ENCODE measurements at regions not wholly inside any gene's neighbourhood (a gene's known extent, or its start where the extent isn't known, plus 50 kb on each side); places are given as distances from the start of the nearest gene placed in this dataset.

DNA sequence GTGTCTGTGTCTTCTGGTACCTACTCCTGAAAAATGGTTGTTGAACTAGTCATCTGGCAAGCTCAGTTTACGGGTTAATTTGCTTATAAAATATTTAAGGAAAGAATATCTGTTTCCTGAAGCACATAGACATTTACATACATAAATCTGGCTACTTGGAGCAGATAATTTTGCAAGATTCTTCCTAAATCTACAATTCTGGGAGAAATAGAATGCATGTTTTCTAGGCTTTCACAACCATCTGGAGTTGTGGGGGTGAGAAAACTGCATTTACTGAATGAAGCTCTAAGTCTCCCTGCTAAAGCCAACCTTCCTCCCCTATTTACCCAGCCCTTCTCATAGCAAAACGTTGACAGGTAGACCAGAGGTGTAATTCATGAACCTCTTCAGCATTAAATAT is 393.7 kb upstream of the ARGLU1 start:
- DNase-seq (ENCODE audit: low read depth): no peak

DNA sequence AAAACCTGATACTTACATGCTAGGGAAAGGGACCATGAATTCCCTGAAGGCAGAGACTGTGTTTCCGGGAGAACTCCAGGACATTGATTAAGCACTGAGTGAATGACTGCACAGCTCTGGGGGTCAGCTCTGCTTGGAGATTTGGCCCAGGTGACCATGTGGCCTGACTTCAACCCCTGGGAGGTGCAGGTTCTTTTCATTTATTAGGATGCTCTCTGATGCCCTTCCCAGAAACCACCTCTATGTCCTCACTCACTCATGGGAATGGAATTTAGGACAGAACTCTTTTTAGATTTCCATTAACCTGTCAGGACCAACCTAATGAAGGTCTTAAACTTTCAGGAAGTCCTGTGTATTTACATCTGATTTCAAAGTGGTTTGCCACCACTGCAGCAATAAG is 393.3 kb upstream of the ARGLU1 start:
- DNase-seq (ENCODE audit: low read depth): no peak

DNA sequence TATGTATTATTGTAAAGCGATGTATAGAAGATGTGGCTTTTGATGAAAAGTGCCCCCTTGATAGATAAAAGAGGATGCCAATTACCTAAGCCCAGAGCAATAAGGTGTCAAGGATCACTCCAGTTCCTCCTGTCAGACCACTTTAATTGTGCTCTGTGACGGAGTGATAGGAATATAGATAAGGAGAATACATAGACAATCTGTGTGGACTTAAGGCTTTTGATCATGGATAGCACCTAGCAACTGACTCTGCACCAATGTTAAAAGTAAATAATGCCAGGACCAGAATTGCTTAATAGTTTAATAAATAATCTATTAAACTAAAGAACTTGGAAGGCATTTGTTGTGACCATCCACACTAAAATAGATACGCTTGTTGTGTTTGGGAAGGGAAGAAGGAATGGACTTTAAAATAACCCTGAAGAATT is 390.7 kb upstream of the ARGLU1 start:
- no peak for DNase-seq (ENCODE audit: low read depth)

DNA sequence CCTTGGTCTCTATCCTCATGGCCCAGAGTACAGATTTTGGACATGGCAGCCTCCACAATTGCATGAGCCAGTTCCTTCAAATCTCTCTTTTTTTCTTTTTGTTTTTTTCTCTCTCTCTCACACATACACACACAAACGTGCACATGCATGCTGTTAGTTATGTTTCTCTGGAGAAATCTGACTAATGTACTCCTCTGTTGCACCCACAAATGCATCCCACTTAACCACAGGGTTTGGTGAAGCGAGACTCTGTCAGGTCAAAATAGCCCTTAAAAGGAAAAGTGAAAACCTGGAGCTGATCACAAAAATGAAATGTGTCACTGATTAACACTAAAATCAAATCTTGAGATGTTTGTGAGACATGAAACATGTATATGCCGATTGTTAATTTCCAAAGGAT is 374.6 kb upstream of the ARGLU1 start:
- DNase-seq (ENCODE audit: low read depth): no peak

GRCh38 chr13:106941779-106942178 is 373.8 kb upstream of the ARGLU1 start:
- no peak for DNase-seq (ENCODE audit: low read depth)

DNA sequence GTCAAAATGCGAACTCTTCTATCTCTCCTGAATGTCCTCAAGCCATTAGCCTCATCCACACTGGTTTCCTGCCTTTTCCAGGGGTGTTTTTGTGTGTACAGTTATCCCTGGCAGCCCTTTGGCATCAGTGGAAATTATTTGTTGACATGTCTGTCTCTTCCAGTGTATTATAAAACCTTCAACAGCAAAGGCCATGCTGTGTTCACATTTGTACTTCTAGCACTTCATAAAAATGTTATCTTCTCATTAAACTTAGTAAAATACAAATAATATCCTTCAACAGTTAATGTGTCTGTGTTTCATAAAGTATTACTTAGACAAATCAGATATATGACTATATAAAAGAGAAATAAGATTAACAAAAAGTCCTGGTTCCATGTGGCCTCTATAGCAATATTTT is 359.5 kb upstream of the ARGLU1 start:
- no peak for DNase-seq (ENCODE audit: low read depth)

GRCh38 chr13:106922384-106922783 is 354.4 kb upstream of the ARGLU1 start:
- DNase-seq (ENCODE audit: low read depth): no peak

- no peak for DNase-seq (ENCODE audit: low read depth)
These were observed 351.7 kb upstream of the ARGLU1 start for GRCh38 chr13:106919638-106920037.

DNA sequence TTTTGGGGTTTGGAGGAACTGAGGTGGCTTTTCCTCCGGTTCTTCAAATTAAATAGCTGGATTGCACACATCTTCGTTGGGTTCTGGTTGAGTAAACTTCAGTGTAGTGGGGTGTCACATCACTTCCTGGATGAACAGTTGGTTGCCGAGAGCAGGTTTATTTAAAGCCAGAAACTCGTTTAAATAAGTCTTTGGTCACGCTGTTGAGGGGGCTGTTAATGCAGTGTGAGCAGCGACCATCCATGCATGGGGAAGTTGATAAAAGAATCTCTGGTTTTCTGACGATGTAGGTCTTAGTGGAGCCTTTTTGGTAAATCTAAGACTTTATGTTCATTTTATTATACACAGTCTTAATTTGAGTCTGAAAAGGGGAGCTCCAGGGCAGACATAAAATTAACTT is 351.2 kb upstream of the ARGLU1 start:
- DNase-seq (ENCODE audit: low read depth): no peak

GRCh38 chr13:106918557-106918860 is 350.6 kb upstream of the ARGLU1 start:
- DNase-seq (ENCODE audit: low read depth): no peak

- peak; percentile 45 for DNase-seq (ENCODE audit: low read depth)
These were observed 350.0 kb upstream of the ARGLU1 start for GRCh38 chr13:106917673-106918556.

DNA sequence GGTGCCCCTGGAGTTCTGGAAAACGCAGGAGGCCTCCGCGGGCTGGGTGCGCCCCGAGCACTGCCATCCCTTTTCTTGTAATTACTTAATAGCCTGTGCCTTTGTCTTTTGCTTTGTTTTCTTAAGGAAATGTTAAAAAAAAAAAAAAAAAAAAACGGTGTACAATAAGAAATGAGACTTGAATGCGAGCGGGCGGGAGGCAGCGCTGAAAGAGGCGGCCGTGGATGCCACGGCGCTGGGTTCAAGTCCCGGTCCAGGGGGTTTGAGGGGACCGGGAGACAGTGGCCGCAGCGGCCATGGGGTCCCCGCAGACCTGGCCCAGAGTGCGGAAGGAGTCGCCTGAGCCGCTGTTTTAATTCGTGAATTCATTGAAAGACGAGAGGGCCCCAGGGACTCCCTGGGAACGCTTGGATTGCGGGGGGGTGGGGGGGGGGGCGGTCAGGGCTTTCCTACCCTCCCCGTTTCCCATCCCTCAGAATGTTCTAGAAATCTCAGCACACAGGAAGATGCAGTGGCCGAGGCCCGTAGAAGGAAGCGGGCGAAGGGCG is 349.2 kb upstream of the ARGLU1 start:
- DNase-seq (ENCODE audit: low read depth): no peak

DNA sequence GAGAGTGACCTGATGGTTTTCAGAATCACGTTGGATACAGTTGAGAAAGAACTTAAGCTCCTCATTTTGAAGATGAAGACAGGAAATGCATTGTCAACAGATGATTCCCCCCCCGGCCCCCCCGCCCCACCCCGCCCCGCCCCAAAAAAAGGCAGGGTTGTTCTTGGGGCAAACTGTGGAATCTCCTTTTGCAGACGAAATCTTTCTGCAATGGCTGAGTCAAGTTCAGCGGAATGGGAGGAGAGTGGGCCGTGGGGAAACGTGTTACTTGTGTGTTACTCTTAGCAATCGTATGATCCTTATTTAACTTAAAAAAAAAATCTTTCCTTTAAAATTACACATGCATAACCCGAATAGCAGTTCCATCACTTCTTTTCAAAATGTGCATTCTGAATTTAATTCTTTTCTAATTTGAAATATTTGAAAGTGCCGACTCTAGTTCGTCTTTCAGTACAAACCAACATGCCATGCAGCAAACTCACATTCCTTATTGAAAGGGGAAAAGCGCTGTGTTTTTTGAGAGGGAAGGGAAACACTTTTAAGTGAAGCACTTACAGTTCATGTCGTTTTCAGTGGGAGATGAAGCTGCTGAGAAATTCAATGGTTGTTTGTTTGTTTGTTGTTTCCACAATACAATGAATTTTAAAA is 348.5 kb upstream of the ARGLU1 start:
- no peak for DNase-seq (ENCODE audit: low read depth)

DNA sequence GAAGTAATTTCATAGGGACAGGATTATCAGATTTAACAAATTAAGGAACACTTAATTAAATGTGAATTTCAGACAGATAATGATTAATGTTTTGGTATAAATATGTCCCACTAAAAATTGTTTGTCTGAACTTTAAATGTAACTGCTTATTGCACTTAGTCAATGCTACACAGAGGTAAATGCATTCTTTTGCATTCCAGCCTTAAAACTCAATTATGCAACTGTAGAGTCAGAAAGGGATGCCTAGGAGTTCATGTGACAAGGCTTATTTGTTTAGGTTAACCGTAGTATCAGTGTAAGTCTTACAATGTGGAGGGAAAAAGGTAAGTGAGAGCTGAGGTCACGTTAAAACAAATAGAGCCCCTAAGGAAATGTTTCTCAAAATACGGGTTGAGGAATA is 347.2 kb upstream of the ARGLU1 start:
- no peak for DNase-seq (ENCODE audit: low read depth)

DNA sequence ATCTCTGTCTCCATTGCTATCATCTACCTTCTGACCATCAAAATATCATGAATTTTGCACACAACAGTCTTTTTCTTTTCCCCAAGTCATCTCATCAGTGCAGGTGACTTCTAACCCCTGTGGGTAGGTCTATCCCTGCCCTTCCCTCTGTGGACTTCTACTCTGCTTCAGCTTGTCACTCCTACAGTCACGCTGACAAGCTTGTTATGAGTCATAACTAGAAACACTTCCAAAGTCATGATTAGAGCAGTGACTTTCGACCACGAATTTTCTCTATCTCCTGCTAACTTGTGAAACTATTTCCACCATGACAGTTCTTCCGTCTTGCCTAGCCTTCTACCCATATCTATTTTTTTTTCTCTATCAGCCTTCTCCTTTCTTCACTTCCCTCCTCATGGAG is 343.7 kb upstream of the ARGLU1 start:
- no peak for DNase-seq (ENCODE audit: low read depth)

GRCh38 chr13:106911020-106911419 is 343.1 kb upstream of the ARGLU1 start:
- DNase-seq (ENCODE audit: low read depth): no peak

DNA sequence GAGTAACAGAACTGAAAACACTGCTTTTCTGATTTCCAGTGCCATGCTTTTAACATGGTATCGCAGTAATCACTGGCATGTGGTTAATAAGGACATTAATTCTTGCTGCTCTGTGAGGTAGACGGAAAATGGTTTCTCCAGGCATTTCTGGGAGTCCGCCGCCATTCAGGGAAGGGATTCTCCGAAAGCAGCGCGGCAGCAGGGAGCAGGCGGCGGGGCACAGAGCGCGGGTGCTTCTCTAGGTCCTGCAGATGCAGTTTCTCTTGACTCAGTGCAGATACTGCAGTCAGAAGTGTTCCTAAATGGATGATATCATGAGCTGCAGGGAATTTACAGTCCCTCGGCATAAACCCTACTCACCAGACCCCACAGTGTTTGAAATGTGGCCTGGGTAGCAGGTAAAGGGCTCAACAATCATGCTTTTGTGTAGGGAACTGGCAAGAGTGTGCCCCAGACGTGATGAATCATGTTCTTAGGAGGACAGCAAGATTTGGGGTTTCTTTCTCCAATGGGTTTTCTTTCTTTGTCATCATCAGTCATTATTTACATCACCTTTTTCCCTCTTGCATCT is 338.6 kb upstream of the ARGLU1 start:
- DNase-seq (ENCODE audit: low read depth): no peak

DNA sequence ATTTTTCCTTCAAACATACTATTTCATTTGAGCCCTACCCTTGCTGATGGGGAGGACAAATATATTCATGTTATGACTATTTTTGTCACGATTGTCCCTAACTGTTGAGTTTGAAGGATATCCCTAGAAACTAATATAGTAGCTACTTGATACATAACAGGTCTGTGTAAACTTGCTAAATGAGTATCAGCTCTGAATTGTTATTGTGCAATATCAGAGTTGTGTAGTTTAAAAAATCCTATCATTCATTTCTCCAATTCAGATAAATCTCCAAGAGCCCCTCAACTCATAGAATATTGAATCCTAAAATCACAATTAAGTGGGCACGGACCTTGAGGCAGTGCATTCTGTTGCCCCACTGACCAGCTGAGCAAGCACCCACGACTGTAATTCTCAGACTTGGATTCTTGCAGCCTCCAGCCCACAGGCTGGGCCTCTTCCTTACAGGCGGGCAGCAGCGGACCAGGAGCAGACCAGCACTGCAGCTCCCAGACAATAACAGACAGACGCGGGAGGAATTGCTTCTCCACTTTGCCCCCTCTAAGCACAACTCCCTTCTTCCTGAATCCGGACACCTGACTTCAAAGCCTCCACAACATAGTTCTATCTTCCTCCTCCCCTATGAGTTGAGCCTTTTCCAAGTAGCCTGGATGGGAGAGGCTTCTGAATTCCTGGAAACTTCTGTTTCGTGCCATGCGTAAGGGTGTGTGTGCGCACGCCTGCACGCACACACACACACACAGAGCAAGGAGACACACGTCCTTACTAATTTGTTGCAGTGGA is 337.6 kb upstream of the ARGLU1 start:
- DNase-seq (ENCODE audit: low read depth): no peak

DNA sequence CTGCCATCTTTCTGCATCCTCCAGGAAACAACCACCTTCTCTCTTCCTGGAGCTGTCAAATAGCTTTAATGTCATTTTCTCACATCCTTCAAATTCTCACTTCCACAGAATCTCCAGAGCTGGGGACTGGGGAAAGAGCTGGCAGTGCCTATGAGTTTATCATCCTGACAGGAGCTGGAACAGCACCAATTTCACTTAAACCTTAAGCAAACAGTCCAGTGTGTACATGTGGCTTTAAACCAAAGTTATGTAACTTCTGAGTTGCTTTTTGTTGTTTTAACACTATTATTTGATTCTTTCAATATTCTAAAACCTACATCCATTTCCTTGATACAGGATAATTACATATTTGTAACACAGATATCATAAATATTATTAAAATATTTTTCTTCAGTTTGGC is 331.5 kb upstream of the ARGLU1 start:
- DNase-seq (ENCODE audit: low read depth): no peak

GRCh38 chr13:106898231-106898630 is 330.3 kb upstream of the ARGLU1 start:
- DNase-seq (ENCODE audit: low read depth): no peak

DNA sequence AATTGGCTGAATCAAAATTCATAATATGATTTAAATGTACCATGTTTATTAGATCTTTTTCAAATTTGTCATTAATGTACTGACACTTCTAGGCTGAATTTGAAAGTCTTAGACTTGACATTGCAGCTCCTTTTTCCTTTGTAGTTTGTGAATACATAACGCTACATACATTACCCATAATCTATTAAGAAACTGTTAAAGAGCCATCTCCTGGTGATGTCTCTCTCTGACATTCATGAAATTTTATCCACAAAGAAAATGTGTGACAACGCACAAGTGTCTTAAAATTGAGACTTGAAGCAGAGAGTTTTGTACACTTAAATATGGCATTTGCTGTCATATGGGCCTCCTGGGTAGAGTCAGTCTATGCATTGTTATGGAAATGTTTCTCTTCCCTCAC is 320.2 kb upstream of the ARGLU1 start:
- DNase-seq (ENCODE audit: low read depth): no peak

GRCh38 chr13:106887686-106888085 is 319.7 kb upstream of the ARGLU1 start:
- no peak for DNase-seq (ENCODE audit: low read depth)

Data from activated T-helper 9 cell treated with anti-CD3 and anti-CD28 coated beads, Interleukin-2, amount 50 U/mL, for 16 hours (primary cell).